Panc1 (cell line): ENCODE measurements at regions not wholly inside any gene's neighbourhood (a gene's known extent, or its start where the extent isn't known, plus 50 kb on each side); places are given as distances from the start of the nearest gene placed in this dataset.

Source experiments
- ATAC-seq: fragments of 200-7000 bp; cut with Tn5 transposase; 2 replicates; pipeline ENCODE4 v1.9.1; 2020; ENCODE audit warnings: mild to moderate bottlenecking, moderate library complexity
- BruUV-seq: library from RNA; stranded (reverse); fragments of 400-500 nt; replicated peaks from 2 replicates; lab custom pipeline; 2021; lab: Mats Ljungman, UMichigan
- CTCF ChIA-PET: fragments of 300-600 bp; sonication (Branson Sonifier 250); formaldehyde crosslinking; loops from one replicate; lab custom pipeline; 2022; ENCODE audit warnings: antibody characterized with exemption; lab: Charles Lee
- POLR2A ChIA-PET: fragments of 300-600 bp; sonication (Branson Sonifier 250); formaldehyde crosslinking; loops from one replicate; lab custom pipeline; 2022; ENCODE audit warnings: antibody characterized with exemption; lab: Charles Lee
- DNase-seq: peaks from one replicate; pipeline ENCODE4 v3.0.0-alpha.2; 2010; ENCODE audit warnings: low read depth, low spot score
- H3K27ac ChIP-seq: 2 replicates; pipeline ENCODE4 v1.5.1; 2011; ENCODE audit warnings: mild to moderate bottlenecking, low read length, inconsistent platforms
- H3K27me3 ChIP-seq: fragments of 200-500 bp; sonication (Bioruptor generic); 2 replicates; pipeline ENCODE4 v1.6.0; 2014; ENCODE audit warnings: low read length, inconsistent platforms; ENCODE audit not compliant: control insufficient read depth, insufficient read depth
- H3K36me3 ChIP-seq: fragments of 200-500 bp; sonication (Bioruptor generic); 2 replicates; pipeline ENCODE4 v1.5.1; 2014; ENCODE audit warnings: inconsistent platforms, mild to moderate bottlenecking, low read length, moderate library complexity; ENCODE audit not compliant: control insufficient read depth, insufficient read depth
- H3K4me1 ChIP-seq: 2 replicates; pipeline ENCODE4 v1.5.1; 2011; ENCODE audit warnings: inconsistent platforms, mild to moderate bottlenecking, low read length, moderate library complexity; ENCODE audit not compliant: control insufficient read depth, insufficient read depth
- H3K4me3 ChIP-seq, 2 experiments: 2 replicates each; pipeline ENCODE4 v1.5.1; 2011 to 2012; ENCODE audit warnings: low read depth in 2 of 2, low read length in 2 of 2, mild to moderate bottlenecking in 2 of 2, inconsistent platforms in 1 of 2, moderate library complexity in 1 of 2
- H3K9me3 ChIP-seq: fragments of 200-500 bp; sonication (Bioruptor generic); 2 replicates; pipeline ENCODE4 v1.5.1; 2014; ENCODE audit warnings: low read depth, mild to moderate bottlenecking, inconsistent platforms, low read length, moderate library complexity; ENCODE audit not compliant: control insufficient read depth, insufficient read depth
- POLR2AphosphoS5 ChIP-seq: IDR thresholded peaks from 2 replicates; pipeline ENCODE4 v1.6.1; 2012; ENCODE audit warnings: mild to moderate bottlenecking, low read depth, low read length, moderate library complexity
- SIN3A ChIP-seq: IDR thresholded peaks from 2 replicates; pipeline ENCODE4 v1.6.1; 2012; ENCODE audit warnings: low read depth, mild to moderate bottlenecking, low read length, moderate library complexity, borderline replicate concordance; ENCODE audit not compliant: insufficient read depth
- TCF7L2 ChIP-seq: IDR thresholded peaks from 2 replicates; pipeline ENCODE4 v1.6.1; 2011; ENCODE audit warnings: mild to moderate bottlenecking, low read depth, low read length, inconsistent platforms
- in situ Hi-C: cut with HindIII; loops from 2 replicates; pipeline ENCODE4 v1.10.0; 2016; ENCODE audit warnings: low sequenced_read_pairs, low pct_unique_long_range_greater_than_20kb
- intact Hi-C: fragments of 100-400 bp; cut with micrococcal nuclease; formaldehyde crosslinking; loops from one replicate; pipeline ENCODE4 v1.10.0; 2022; ENCODE audit not compliant: unreplicated experiment
- TF ChIP-seq, protein P1 (sequence below), 2 experiments: IDR thresholded peaks; 2 replicates each; pipeline ENCODE4 v1.6.1; 2011 to 2012; ENCODE audit warnings: low read depth in 2 of 2, control low read depth in 1 of 2, low read length in 1 of 2, mild to moderate bottlenecking in 1 of 2, moderate library complexity in 1 of 2; ENCODE audit not compliant: insufficient read depth in 1 of 2
- TF ChIP-seq, protein P2 (sequence below): fragments of 450-650 bp; IDR thresholded peaks from 2 replicates; pipeline ENCODE4 v1.5.1; 2017; ENCODE audit warnings: mild to moderate bottlenecking

DNA sequence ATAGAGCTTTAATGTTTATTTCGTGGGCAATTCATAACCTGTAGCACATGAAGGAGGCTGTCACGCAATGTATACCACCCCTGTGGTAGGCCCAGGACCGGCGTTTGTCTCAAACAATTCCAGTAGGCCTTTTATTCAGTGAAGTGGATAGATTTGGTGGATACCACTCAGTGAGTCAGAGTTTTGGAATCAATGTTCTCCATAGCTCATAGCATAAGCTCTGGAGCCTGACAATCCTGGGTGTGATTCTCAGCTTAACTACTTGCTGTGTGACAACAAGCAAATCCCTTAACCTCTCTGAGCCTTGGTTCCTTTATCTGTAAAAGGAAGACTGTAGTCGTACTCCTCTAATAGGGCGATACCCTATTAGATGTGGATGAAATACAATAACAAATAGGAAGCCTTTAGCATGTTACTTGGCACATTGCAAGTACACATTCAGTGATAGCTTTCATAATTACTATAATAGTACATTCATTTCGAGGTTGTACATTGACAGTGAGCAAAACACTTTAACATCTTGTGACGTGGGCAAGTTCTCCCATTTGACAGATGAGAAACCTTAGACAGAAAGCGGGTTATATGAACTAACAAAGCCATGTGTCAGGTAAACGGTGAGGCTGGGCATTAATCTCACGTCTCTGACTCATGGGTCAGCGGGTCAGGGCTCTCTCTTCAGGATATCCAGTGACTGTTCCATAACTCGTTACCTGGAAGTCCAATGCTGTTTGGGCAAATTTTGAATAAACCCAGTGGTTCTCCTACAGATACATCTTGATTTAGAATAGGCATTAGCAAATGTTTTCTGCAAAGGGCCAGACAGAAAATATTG is 130.8 kb downstream of the C9orf152 start:
- ATAC-seq = no peak
- TF ChIP-seq, protein P1, sequence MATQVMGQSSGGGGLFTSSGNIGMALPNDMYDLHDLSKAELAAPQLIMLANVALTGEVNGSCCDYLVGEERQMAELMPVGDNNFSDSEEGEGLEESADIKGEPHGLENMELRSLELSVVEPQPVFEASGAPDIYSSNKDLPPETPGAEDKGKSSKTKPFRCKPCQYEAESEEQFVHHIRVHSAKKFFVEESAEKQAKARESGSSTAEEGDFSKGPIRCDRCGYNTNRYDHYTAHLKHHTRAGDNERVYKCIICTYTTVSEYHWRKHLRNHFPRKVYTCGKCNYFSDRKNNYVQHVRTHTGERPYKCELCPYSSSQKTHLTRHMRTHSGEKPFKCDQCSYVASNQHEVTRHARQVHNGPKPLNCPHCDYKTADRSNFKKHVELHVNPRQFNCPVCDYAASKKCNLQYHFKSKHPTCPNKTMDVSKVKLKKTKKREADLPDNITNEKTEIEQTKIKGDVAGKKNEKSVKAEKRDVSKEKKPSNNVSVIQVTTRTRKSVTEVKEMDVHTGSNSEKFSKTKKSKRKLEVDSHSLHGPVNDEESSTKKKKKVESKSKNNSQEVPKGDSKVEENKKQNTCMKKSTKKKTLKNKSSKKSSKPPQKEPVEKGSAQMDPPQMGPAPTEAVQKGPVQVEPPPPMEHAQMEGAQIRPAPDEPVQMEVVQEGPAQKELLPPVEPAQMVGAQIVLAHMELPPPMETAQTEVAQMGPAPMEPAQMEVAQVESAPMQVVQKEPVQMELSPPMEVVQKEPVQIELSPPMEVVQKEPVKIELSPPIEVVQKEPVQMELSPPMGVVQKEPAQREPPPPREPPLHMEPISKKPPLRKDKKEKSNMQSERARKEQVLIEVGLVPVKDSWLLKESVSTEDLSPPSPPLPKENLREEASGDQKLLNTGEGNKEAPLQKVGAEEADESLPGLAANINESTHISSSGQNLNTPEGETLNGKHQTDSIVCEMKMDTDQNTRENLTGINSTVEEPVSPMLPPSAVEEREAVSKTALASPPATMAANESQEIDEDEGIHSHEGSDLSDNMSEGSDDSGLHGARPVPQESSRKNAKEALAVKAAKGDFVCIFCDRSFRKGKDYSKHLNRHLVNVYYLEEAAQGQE (IDR thresholded peaks at IDR 0.05; ENCODE audit: insufficient read depth in 1 of 2, low read depth in 2 of 2, low read length in 1 of 2) = no peak
- no peak for TF ChIP-seq SIN3A
- TF ChIP-seq POLR2AphosphoS5 = no peak
- no peaks in the 10 kb centered on the region for H3K9me3 ChIP-seq
- in situ Hi-C loops (no loop called here), intact Hi-C loops (no loop called here)
- BruUV-seq = no TSS peak
- H3K27ac ChIP-seq = no peak overlapping the region
- ChIA-PET CTCF (no interaction called here), POLR2A (no interaction called here)
- H3K4me1 ChIP-seq = no peaks in the 10 kb centered on the region
- no peaks in the 10 kb centered on the region for H3K27me3 ChIP-seq
- no peak overlapping the region for H3K4me3 ChIP-seq
- no peaks in the 10 kb centered on the region for H3K36me3 ChIP-seq
- no peak for DNase-seq

DNA sequence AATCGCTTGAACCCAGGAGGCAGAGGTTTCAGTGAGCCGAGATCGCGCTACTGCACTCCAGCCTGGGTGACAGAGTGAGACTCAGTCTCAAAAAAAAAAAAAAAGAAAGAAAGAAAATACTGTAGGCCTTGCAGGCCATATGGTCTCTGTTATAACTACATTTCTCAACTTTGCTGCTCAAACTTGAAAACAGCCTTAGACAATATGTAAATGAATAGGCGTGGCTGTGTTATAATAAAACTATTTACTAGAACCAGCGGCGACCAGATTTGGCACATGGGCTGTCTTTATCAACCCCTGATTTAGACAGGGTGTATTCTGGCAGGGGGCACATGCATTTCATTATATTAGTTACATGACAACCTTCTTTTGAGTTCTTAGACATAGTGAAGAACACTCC is 130.0 kb downstream of the C9orf152 start:
- ChIA-PET POLR2A (no interaction called here), CTCF (no interaction called here)
- ATAC-seq (no peak), DNase-seq (no peak)
- no peak overlapping the region for H3K4me3 ChIP-seq
- H3K27ac ChIP-seq = no peak overlapping the region
- H3K9me3 ChIP-seq = no peaks in the 10 kb centered on the region
- H3K4me1 ChIP-seq = no peaks in the 10 kb centered on the region
- intact Hi-C loops (no loop called here), in situ Hi-C loops (no loop called here)
- no TSS peak for BruUV-seq
- no peaks in the 10 kb centered on the region for H3K36me3 ChIP-seq
- TF ChIP-seq, protein P1 (IDR thresholded peaks at IDR 0.05; ENCODE audit: insufficient read depth in 1 of 2, low read depth in 2 of 2, low read length in 1 of 2) = no peak
- TF ChIP-seq TCF7L2 (no peak), SIN3A (no peak), POLR2AphosphoS5 (no peak)
- TF ChIP-seq, protein P2, sequence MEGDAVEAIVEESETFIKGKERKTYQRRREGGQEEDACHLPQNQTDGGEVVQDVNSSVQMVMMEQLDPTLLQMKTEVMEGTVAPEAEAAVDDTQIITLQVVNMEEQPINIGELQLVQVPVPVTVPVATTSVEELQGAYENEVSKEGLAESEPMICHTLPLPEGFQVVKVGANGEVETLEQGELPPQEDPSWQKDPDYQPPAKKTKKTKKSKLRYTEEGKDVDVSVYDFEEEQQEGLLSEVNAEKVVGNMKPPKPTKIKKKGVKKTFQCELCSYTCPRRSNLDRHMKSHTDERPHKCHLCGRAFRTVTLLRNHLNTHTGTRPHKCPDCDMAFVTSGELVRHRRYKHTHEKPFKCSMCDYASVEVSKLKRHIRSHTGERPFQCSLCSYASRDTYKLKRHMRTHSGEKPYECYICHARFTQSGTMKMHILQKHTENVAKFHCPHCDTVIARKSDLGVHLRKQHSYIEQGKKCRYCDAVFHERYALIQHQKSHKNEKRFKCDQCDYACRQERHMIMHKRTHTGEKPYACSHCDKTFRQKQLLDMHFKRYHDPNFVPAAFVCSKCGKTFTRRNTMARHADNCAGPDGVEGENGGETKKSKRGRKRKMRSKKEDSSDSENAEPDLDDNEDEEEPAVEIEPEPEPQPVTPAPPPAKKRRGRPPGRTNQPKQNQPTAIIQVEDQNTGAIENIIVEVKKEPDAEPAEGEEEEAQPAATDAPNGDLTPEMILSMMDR = no peak
- H3K27me3 ChIP-seq = no peaks in the 10 kb centered on the region
